Gastrocnemius medialis (tissue), 4 donors: ENCODE measurements at regions not wholly inside any gene's neighbourhood (a gene's known extent, or its start where the extent isn't known, plus 50 kb on each side); places are given as distances from the start of the nearest gene placed in this dataset.
"Not testable (repeated sequence)": the region's sequence is repeated elsewhere in the genome, so short reads cannot be mapped to it uniquely, and the experiment has no call there.

Experiments
- ATAC-seq, 2 donors: fragments of 150-250 bp; one replicate each; pipeline ENCODE4 v1.9.1; 2016
- DNase-seq, 2 donors: peaks; one replicate each; pipeline ENCODE4 v3.0.0-alpha.2; 2019
- H3K27ac ChIP-seq, 4 donors: fragments of 200-600 bp; sonication (generic); 1 replicate in 1 of 4; 2 replicates in 3 of 4; pipeline ENCODE4 v1.5.1; 2016 to 2018; ENCODE audit warnings: mild to moderate bottlenecking in 2 of 4, moderate library complexity in 1 of 4
- H3K27me3 ChIP-seq, 3 donors: fragments of 200-600 bp; sonication (generic) in 2 of 3; 1 replicate in 1 of 3; 2 replicates in 2 of 3; pipeline versions ENCODE4 v1.5.1 to v1.6.0; 2016 to 2019; ENCODE audit warnings: mild to moderate bottlenecking in 1 of 3, moderate library complexity in 1 of 3
- H3K36me3 ChIP-seq, 2 donors: fragments of 200-600 bp; sonication (generic) in 1 of 2; one replicate each; pipeline ENCODE4 v1.5.1; 2017 to 2018
- H3K4me1 ChIP-seq, 2 donors: fragments of 200-600 bp; sonication (generic) in 1 of 2; one replicate each; pipeline ENCODE4 v1.5.1; 2016 to 2017; ENCODE audit warnings: mild to moderate bottlenecking in 2 of 2
- H3K4me3 ChIP-seq, 4 donors: fragments of 200-600 bp; sonication (generic) in 3 of 4; 1 replicate in 1 of 4; 2 replicates in 3 of 4; pipeline ENCODE4 v1.5.1; 2016 to 2019; ENCODE audit warnings: mild to moderate bottlenecking in 2 of 4
- H3K9me3 ChIP-seq, 3 donors: fragments of 200-600 bp; sonication (generic) in 2 of 3; 1 replicate in 1 of 3; 2 replicates in 2 of 3; pipeline ENCODE4 v1.5.1; 2016 to 2019
- CTCF ChIP-seq, 5 experiments: fragments of 450-650 bp in 3 of 5; fragments of 200-600 bp in 2 of 5; sonication (generic) in 2 of 5; IDR thresholded peaks in 4 of 5; conservative IDR thresholded peaks in 1 of 5; 1 replicate in 4 of 5; 2 replicates in 1 of 5; pipeline ENCODE4 v1.5.1; 2016 to 2019; ENCODE audit warnings: antibody characterized with exemption in 5 of 5, mild to moderate bottlenecking in 3 of 5, moderate library complexity in 3 of 5
- POLR2A ChIP-seq, 2 donors: fragments of 450-650 bp; IDR thresholded peaks; one replicate each; pipeline ENCODE4 v1.6.1; 2017; ENCODE audit warnings: antibody characterized with exemption in 2 of 2, mild to moderate bottlenecking in 2 of 2, moderate library complexity in 2 of 2
- in situ Hi-C, 4 donors: fragments of 200-750 bp; cut with MboI; loops; one replicate each; pipeline versions ENCODE4 v1.15.0 to v1.8.0; 2017; ENCODE audit warnings: low sequenced_read_pairs in 4 of 4
- intact Hi-C: fragments of 100-400 bp; cut with DNase I; formaldehyde crosslinking; loops from one replicate; pipeline ENCODE4 v1.15.1; 2023; ENCODE audit warnings: low total_unique reads

GRCh38 chr12:87338681-87339080, 690.5 kb downstream of the C12orf50 start:
- no peak overlapping the region for H3K4me3 ChIP-seq
- in situ Hi-C loops (no loop called here), intact Hi-C loops (no loop called here)
- H3K9me3 ChIP-seq: no peaks in the 10 kb centered on the region
- ATAC-seq (no peak), DNase-seq (no peak)
- no peaks in the 10 kb centered on the region for H3K36me3 ChIP-seq
- H3K4me1 ChIP-seq: no peaks in the 10 kb centered on the region
- H3K27me3 ChIP-seq: no peaks in the 10 kb centered on the region
- TF ChIP-seq POLR2A (IDR thresholded peaks at IDR 0.05) (no peak), CTCF (IDR thresholded peaks at IDR 0.05 in 4 of 5, conservative IDR thresholded peaks at IDR 0.05 in 1 of 5) (no peak)
- H3K27ac ChIP-seq: no peak overlapping the region

DNA sequence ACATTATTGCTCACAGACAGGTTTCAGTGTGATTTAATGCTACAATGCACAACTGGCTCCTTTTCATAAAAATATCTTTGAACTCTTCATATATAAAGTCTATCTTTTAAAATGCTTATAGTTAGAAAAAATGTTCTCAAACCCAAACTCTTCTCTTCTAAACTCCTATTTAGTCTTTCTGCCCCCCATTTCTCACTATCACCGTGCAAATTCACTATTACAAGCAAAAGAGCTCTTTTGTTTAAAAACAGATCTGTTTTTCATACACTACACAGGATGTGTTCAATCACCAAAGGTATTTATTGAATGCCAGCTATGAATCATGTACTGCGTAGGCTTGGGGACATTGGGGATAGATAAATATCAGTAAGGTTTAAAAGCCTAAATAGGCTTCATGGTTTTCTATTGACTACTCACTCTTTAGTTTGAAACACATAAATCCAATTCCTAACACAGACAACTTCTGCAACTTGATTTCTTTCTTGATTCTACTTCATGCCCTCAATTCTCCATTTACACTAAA, 692.3 kb downstream of the C12orf50 start:
- no peak overlapping the region for H3K4me3 ChIP-seq
- no peaks in the 10 kb centered on the region for H3K27me3 ChIP-seq
- ATAC-seq (no peak), DNase-seq (no peak)
- H3K4me1 ChIP-seq: no peaks in the 10 kb centered on the region
- TF ChIP-seq CTCF (IDR thresholded peaks at IDR 0.05 in 4 of 5, conservative IDR thresholded peaks at IDR 0.05 in 1 of 5) (no peak), POLR2A (IDR thresholded peaks at IDR 0.05) (no peak)
- H3K9me3 ChIP-seq: no peaks in the 10 kb centered on the region
- H3K36me3 ChIP-seq: no peaks in the 10 kb centered on the region
- intact Hi-C loops (no loop called here), in situ Hi-C loops (no loop called here)
- H3K27ac ChIP-seq: no peak overlapping the region

DNA sequence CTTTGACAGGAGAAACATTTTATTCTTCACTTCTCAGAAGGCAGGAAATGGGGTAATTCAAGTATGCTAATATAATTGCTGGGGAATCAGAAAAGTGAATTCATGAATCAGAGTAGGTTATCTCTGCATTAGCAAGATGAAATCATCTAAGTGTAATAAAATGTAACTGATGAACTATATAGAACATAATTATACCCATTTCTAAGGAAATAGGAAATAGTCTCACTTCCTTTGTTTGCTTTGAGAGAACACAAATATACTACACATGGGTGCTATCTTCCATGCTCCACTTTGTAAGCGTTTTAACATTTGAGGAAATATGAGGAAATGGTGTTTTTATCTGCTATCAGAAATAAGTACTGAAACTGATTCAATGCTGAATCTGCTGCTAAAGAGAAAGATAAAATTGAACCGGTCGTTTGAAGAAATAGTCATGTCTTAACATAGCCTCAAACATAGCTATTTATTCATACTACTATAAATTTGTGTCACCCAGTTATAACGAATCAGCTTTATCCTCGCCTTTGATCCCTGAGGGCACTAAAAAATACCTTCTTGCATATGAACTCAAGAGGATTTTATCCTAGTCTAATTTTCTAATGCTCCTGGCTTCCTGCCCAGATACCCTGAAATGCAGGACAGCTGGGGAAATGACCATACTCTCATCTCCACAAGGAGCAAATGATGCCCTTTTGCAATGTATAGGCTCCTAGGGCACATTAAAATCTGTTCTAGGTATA, 696.0 kb downstream of the C12orf50 start:
- intact Hi-C loops: no loop called here
- no peak for ATAC-seq
- H3K36me3 ChIP-seq: no peaks in the 10 kb centered on the region

DNA sequence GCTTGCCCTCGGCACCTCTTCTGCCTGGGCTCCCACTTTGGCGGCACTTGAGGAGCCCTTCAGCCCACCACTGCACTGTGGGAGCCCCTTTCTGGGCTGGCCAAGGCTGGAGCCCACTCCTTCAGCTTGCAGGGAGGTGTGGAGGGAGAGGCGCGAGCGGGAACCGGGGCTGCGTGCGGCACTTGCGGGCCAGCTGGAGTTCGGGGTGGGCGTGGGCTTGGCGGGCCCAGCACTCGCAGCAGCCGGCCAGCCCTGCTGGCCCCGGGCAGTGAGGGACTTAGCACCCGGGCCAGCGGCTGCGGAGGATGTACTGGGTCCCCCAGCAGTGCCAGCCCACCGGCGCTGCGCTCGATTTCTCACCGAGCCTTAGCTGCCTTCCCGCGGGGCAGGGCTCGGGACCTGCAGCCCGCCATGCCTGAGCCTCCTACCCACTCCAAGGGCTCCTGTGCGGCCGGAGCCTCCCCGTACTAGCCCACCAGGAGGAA, 699.1 kb downstream of the C12orf50 start:
- H3K4me3 ChIP-seq, intact Hi-C loops, in situ Hi-C loops, H3K9me3 ChIP-seq, H3K27ac ChIP-seq, H3K36me3 ChIP-seq, H3K4me1 ChIP-seq, ATAC-seq, DNase-seq, H3K27me3 ChIP-seq: not testable (repeated sequence)

More for the DNA sequence above, 696.0 kb downstream of the C12orf50 start:
- H3K27me3 ChIP-seq: no peaks in the 10 kb centered on the region
- no peaks in the 10 kb centered on the region for H3K4me1 ChIP-seq
- DNase-seq: no peak
- H3K4me3 ChIP-seq: no peak overlapping the region
- H3K9me3 ChIP-seq: no peaks in the 10 kb centered on the region
- no peak for TF ChIP-seq CTCF (IDR thresholded peaks at IDR 0.05 in 4 of 5, conservative IDR thresholded peaks at IDR 0.05 in 1 of 5)
- no peak for TF ChIP-seq POLR2A (IDR thresholded peaks at IDR 0.05)
- in situ Hi-C loops: no loop called here
- no peak overlapping the region for H3K27ac ChIP-seq

DNA sequence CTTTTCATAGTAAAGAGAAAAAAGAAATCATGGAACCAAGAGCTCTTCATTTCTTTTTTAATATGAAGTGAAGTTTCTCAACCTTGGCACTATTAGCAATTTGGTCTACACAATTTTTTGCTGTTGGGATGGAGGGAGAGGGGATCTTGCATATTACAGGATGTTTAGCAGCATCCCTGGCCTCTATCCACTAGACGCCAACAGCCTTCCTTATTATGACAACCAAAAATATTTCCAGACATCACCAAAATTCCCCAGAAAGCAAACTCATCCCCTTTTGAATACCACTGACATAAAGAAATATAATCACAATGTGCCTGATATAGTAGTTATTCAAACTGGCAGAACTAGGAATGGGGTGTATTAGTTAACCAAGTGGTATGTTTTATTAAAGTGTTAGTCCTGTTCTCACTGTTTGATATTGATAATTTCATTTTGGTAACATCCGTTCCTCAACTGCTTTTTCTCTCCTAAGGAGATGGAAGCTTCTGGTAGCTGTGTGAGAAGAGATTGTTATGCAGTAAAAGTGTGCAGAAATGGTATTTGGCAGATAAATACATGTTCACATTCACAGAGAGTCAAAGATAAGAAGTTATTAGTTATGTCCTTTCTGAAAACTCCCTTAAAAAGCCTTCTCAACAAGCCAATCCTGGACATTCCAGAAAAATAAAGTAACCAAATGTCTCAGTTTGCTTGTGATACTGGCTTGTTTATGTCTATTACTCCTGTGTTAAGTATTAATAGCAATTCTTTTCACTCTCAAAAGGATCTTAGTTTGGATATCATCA, 699.9 kb downstream of the C12orf50 start:
- intact Hi-C loops: no loop called here
- ATAC-seq: no peak
- in situ Hi-C loops: no loop called here
- no peak for TF ChIP-seq POLR2A (IDR thresholded peaks at IDR 0.05)
- no peak for TF ChIP-seq CTCF (IDR thresholded peaks at IDR 0.05 in 4 of 5, conservative IDR thresholded peaks at IDR 0.05 in 1 of 5)
- no peaks in the 10 kb centered on the region for H3K27me3 ChIP-seq
- no peak overlapping the region for H3K27ac ChIP-seq
- H3K36me3 ChIP-seq: no peaks in the 10 kb centered on the region
- H3K9me3 ChIP-seq: no peaks in the 10 kb centered on the region
- no peaks in the 10 kb centered on the region for H3K4me1 ChIP-seq
- no peak for DNase-seq
- H3K4me3 ChIP-seq: no peak overlapping the region
